ENCODE measurements at regions not wholly inside any gene's neighbourhood (a gene's known extent, or its start where the extent isn't known, plus 50 kb on each side); places are given as distances from the start of the nearest gene placed in this dataset.

DNA sequence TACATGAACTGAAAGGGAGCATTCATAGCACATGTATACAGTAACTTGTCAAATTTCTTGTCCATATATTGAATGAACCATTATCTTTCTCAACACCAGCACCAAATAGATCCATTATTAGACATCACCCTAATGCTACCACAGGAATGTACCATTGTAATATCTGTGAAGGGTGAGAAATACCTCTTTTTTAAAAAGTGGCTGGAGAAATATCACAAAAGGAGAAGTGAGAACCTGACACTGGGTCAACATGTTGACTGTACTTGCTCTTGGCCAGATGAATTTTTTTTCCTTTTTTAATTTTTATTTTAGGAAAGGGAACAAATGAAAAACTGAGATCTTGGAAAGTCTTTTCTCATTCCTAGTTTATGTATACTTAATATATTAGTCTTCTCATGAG is 63.5 kb downstream of the CAVIN2 start:
- TF ChIP-seq, protein P1, sequence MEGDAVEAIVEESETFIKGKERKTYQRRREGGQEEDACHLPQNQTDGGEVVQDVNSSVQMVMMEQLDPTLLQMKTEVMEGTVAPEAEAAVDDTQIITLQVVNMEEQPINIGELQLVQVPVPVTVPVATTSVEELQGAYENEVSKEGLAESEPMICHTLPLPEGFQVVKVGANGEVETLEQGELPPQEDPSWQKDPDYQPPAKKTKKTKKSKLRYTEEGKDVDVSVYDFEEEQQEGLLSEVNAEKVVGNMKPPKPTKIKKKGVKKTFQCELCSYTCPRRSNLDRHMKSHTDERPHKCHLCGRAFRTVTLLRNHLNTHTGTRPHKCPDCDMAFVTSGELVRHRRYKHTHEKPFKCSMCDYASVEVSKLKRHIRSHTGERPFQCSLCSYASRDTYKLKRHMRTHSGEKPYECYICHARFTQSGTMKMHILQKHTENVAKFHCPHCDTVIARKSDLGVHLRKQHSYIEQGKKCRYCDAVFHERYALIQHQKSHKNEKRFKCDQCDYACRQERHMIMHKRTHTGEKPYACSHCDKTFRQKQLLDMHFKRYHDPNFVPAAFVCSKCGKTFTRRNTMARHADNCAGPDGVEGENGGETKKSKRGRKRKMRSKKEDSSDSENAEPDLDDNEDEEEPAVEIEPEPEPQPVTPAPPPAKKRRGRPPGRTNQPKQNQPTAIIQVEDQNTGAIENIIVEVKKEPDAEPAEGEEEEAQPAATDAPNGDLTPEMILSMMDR (IDR thresholded peaks at IDR 0.05), result no peak
- TF ChIP-seq POLR2A (IDR thresholded peaks at IDR 0.05), result no peak

Data from thyroid gland (tissue), 4 donors.